ENCODE measurements at regions not wholly inside any gene's neighbourhood (a gene's known extent, or its start where the extent isn't known, plus 50 kb on each side); places are given as distances from the start of the nearest gene placed in this dataset.
"Not testable (repeated sequence)": the region's sequence is repeated elsewhere in the genome, so short reads cannot be mapped to it uniquely, and the experiment has no call there.

GRCh38 chr2:183964565-183964964, 633.8 kb upstream of the ZNF804A start:
- Histone ChIP-seq H3K27ac (ENCODE audit: low read depth) (no peak overlapping the region), H3K27me3 (ENCODE audit: insufficient read depth) (no peaks in the 10 kb centered on the region), H3K36me3 (ENCODE audit: insufficient read depth) (no peaks in the 10 kb centered on the region), H4K20me1 (replicated peaks; ENCODE audit: insufficient read depth) (no peaks in the 10 kb centered on the region), H3K9me2 (ENCODE audit: insufficient read depth) (no peaks in the 10 kb centered on the region), H3K4me1 (ENCODE audit: insufficient read depth) (no peaks in the 10 kb centered on the region), H3K4me3 (no peak overlapping the region), H3F3A (replicated peaks; ENCODE audit: low read depth) (no peaks in the 10 kb centered on the region), H3K79me2 (replicated peaks; ENCODE audit: insufficient read depth) (no peaks in the 10 kb centered on the region), H2AFZ (no peak overlapping the region), H3K4me2 (no peak overlapping the region)
- H3K9me3 Mint-ChIP-seq = no peaks in the 10 kb centered on the region
- TF ChIP-seq STAT1 (IDR thresholded peaks at IDR 0.05; ENCODE audit: unreplicated experiment) (no peak), EZH2 (IDR thresholded peaks at IDR 0.05; ENCODE audit: low read depth, unreplicated experiment) (no peak), ZNF331 (CRISPR knock-in tag; IDR thresholded peaks at IDR 0.05; ENCODE audit: low read depth) (no peak), CTCF (conservative IDR thresholded peaks at IDR 0.05; ENCODE audit: low read depth in 2 of 2) (no peak)
- TF ChIP-seq, protein P1, sequence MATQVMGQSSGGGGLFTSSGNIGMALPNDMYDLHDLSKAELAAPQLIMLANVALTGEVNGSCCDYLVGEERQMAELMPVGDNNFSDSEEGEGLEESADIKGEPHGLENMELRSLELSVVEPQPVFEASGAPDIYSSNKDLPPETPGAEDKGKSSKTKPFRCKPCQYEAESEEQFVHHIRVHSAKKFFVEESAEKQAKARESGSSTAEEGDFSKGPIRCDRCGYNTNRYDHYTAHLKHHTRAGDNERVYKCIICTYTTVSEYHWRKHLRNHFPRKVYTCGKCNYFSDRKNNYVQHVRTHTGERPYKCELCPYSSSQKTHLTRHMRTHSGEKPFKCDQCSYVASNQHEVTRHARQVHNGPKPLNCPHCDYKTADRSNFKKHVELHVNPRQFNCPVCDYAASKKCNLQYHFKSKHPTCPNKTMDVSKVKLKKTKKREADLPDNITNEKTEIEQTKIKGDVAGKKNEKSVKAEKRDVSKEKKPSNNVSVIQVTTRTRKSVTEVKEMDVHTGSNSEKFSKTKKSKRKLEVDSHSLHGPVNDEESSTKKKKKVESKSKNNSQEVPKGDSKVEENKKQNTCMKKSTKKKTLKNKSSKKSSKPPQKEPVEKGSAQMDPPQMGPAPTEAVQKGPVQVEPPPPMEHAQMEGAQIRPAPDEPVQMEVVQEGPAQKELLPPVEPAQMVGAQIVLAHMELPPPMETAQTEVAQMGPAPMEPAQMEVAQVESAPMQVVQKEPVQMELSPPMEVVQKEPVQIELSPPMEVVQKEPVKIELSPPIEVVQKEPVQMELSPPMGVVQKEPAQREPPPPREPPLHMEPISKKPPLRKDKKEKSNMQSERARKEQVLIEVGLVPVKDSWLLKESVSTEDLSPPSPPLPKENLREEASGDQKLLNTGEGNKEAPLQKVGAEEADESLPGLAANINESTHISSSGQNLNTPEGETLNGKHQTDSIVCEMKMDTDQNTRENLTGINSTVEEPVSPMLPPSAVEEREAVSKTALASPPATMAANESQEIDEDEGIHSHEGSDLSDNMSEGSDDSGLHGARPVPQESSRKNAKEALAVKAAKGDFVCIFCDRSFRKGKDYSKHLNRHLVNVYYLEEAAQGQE (IDR thresholded peaks at IDR 0.05; ENCODE audit: unreplicated experiment) = no peak
- H3K27me3 Mint-ChIP-seq (ENCODE audit: insufficient read depth, low read depth, poor library complexity) = no peaks in the 10 kb centered on the region
- H3K27ac Mint-ChIP-seq = no peak overlapping the region
- DNase-seq (ENCODE audit: low spot score) (no peak), ATAC-seq (no peak)
- H3K4me3 Mint-ChIP-seq = no peak overlapping the region
- H3K4me1 Mint-ChIP-seq = no peaks in the 10 kb centered on the region
- no peaks in the 10 kb centered on the region for H3K36me3 Mint-ChIP-seq (ENCODE audit: low read depth)

GRCh38 chr2:183967756-183968155, 630.6 kb upstream of the ZNF804A start:
- no peaks in the 10 kb centered on the region for H3K36me3 ChIP-seq (ENCODE audit: insufficient read depth)
- H3K27ac ChIP-seq (ENCODE audit: low read depth) = no peak overlapping the region
- H3K4me2 ChIP-seq = no peak overlapping the region
- no peaks in the 10 kb centered on the region for H3K36me3 Mint-ChIP-seq (ENCODE audit: low read depth)
- no peak overlapping the region for H3K4me3 ChIP-seq
- no peaks in the 10 kb centered on the region for H3K27me3 Mint-ChIP-seq (ENCODE audit: insufficient read depth, low read depth, poor library complexity)
- no peaks in the 10 kb centered on the region for H3K9me3 Mint-ChIP-seq
- H3K9me2 ChIP-seq (ENCODE audit: insufficient read depth) = no peaks in the 10 kb centered on the region
- TF ChIP-seq NANOG (IDR thresholded peaks at IDR 0.05; ENCODE audit: borderline replicate concordance) (no peak), CREB1 (CRISPR knock-in tag; IDR thresholded peaks at IDR 0.05; ENCODE audit: low read depth) (no peak), POLR2AphosphoS5 (IDR thresholded peaks at IDR 0.05; ENCODE audit: low read depth) (no peak), ZNF114 (CRISPR knock-in tag; IDR thresholded peaks at IDR 0.05) (no peak), CTCF (conservative IDR thresholded peaks at IDR 0.05; ENCODE audit: low read depth in 2 of 2) (no peak)
- TF ChIP-seq, protein P2, sequence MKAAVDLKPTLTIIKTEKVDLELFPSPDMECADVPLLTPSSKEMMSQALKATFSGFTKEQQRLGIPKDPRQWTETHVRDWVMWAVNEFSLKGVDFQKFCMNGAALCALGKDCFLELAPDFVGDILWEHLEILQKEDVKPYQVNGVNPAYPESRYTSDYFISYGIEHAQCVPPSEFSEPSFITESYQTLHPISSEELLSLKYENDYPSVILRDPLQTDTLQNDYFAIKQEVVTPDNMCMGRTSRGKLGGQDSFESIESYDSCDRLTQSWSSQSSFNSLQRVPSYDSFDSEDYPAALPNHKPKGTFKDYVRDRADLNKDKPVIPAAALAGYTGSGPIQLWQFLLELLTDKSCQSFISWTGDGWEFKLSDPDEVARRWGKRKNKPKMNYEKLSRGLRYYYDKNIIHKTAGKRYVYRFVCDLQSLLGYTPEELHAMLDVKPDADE (IDR thresholded peaks at IDR 0.05) = no peak
- H3K4me1 ChIP-seq (ENCODE audit: insufficient read depth) = no peaks in the 10 kb centered on the region
- no peaks in the 10 kb centered on the region for H3F3A ChIP-seq (replicated peaks; ENCODE audit: low read depth)
- ATAC-seq (no peak), DNase-seq (ENCODE audit: low spot score) (no peak)
- no peaks in the 10 kb centered on the region for H4K20me1 ChIP-seq (replicated peaks; ENCODE audit: insufficient read depth)
- H3K4me3 Mint-ChIP-seq = no peak overlapping the region
- no peak overlapping the region for H3K27ac Mint-ChIP-seq
- H3K4me1 Mint-ChIP-seq = no peaks in the 10 kb centered on the region
- H2AFZ ChIP-seq = no peak overlapping the region
- H3K79me2 ChIP-seq (replicated peaks; ENCODE audit: insufficient read depth) = no peaks in the 10 kb centered on the region
- H3K27me3 ChIP-seq (ENCODE audit: insufficient read depth) = no peaks in the 10 kb centered on the region

DNA sequence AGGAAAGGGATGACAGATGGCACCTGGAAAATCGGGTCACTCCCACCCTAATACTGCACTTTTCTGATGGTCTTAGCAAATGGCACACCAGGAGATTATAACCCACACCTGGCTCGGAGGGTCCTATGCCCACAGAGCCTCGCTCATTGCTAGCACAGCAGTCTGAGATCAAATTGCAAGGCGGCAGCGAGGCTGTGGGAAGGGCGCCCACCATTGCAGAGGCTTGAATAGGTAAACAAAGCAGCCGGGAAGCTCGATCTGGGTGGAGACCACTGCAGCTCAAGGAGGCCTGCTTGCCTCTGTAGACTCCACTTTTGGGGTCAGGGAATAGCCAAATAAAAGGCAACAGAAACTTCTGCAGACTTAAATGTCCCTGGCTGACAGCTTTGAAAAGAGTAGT, 622.7 kb upstream of the ZNF804A start:
- H3K4me3 Mint-ChIP-seq; H3K27ac ChIP-seq (ENCODE audit: low read depth); H4K20me1 ChIP-seq (replicated peaks; ENCODE audit: insufficient read depth); ATAC-seq; H3K27me3 Mint-ChIP-seq (ENCODE audit: insufficient read depth, low read depth, poor library complexity); H3K4me1 Mint-ChIP-seq; DNase-seq (ENCODE audit: low spot score); H3K27me3 ChIP-seq (ENCODE audit: insufficient read depth); H3K27ac Mint-ChIP-seq; H3K4me2 ChIP-seq; H3K79me2 ChIP-seq (replicated peaks; ENCODE audit: insufficient read depth); H3K36me3 Mint-ChIP-seq (ENCODE audit: low read depth); H3F3A ChIP-seq (replicated peaks; ENCODE audit: low read depth); H3K9me2 ChIP-seq (ENCODE audit: insufficient read depth); H3K4me1 ChIP-seq (ENCODE audit: insufficient read depth); H3K36me3 ChIP-seq (ENCODE audit: insufficient read depth); H2AFZ ChIP-seq; H3K4me3 ChIP-seq: not testable (repeated sequence)
- H3K9me3 Mint-ChIP-seq = peaks cover 28% of the 10 kb centered on the region

All from GM23338 (cell line).